Esophagus muscularis mucosa (tissue), 4 donors: ENCODE measurements at regions not wholly inside any gene's neighbourhood (a gene's known extent, or its start where the extent isn't known, plus 50 kb on each side); places are given as distances from the start of the nearest gene placed in this dataset.
"Not testable (repeated sequence)": the region's sequence is repeated elsewhere in the genome, so short reads cannot be mapped to it uniquely, and the experiment has no call there.

Source experiments
- CTCF ChIP-seq, 3 experiments: fragments of 200-600 bp in 2 of 3; fragments of 450-650 bp in 1 of 3; sonication (generic) in 2 of 3; IDR thresholded peaks; one replicate each; pipeline ENCODE4 v1.5.1; 2017 to 2019; ENCODE audit warnings: antibody characterized with exemption in 3 of 3, mild to moderate bottlenecking in 2 of 3, moderate library complexity in 1 of 3
- EP300 ChIP-seq: sonication (generic); formaldehyde crosslinking; IDR thresholded peaks from one replicate; pipeline ENCODE4 v1.6.1; 2017; ENCODE audit warnings: antibody characterized with exemption
- POLR2A ChIP-seq: fragments of 450-650 bp; IDR thresholded peaks from one replicate; pipeline ENCODE4 v1.6.1; 2017; ENCODE audit warnings: antibody characterized with exemption, moderate library complexity, mild to moderate bottlenecking, low read depth

- TF ChIP-seq POLR2A; CTCF (IDR thresholded peaks at IDR 0.05); EP300: not testable (repeated sequence)
Measured at GRCh38 chr1:234797216-234797615, 187.2 kb upstream of the IRF2BP2 start.
